Adrenal gland (tissue), 9 donors: ENCODE measurements at regions not wholly inside any gene's neighbourhood (a gene's known extent, or its start where the extent isn't known, plus 50 kb on each side); places are given as distances from the start of the nearest gene placed in this dataset.

ENCODE experiments used
- DNase-seq, 7 donors: peaks; one replicate each; pipeline ENCODE4 v3.0.0-alpha.2; 2019 to 2020
- H3K27ac ChIP-seq, 5 donors: fragments of 200-600 bp; sonication (generic) in 4 of 5; 1 replicate in 3 of 5; 2 replicates in 2 of 5; pipeline versions ENCODE4 v1.5.1 to v1.8.0; 2016 to 2020; ENCODE audit warnings: mild to moderate bottlenecking in 1 of 5
- H3K27me3 ChIP-seq: fragments of 200-600 bp; 2 replicates; pipeline ENCODE4 v1.8.0; 2021
- H3K36me3 ChIP-seq, 2 donors: fragments of 200-600 bp; replicated peaks in 1 of 2; 1 replicate in 1 of 2; 2 replicates in 1 of 2; pipeline versions ENCODE4 v1.5.1 to v1.8.0; 2018 to 2022
- H3K4me1 ChIP-seq, 2 donors: fragments of 200-600 bp; replicated peaks in 1 of 2; 1 replicate in 1 of 2; 2 replicates in 1 of 2; pipeline versions ENCODE4 v1.5.1 to v1.8.0; 2018 to 2021
- H3K4me3 ChIP-seq, 4 donors: fragments of 200-600 bp; sonication (generic) in 3 of 4; one replicate each; pipeline ENCODE4 v1.5.1; 2016 to 2018
- H3K9me3 ChIP-seq, 3 donors: fragments of 200-600 bp; sonication (generic) in 1 of 3; replicated peaks in 1 of 3; 1 replicate in 2 of 3; 2 replicates in 1 of 3; pipeline versions ENCODE4 v1.5.1 to v1.8.0; 2016 to 2021
- CTCF ChIP-seq, 6 experiments: fragments of 450-650 bp in 4 of 6; fragments of 200-600 bp in 2 of 6; sonication (generic) in 1 of 6; IDR thresholded peaks; 1 replicate in 5 of 6; 2 replicates in 1 of 6; pipeline versions ENCODE4 v1.5.1 to v1.8.0; 2016 to 2021; ENCODE audit warnings: antibody characterized with exemption in 6 of 6, mild to moderate bottlenecking in 2 of 6, moderate library complexity in 1 of 6
- POLR2A ChIP-seq, 2 donors: fragments of 450-650 bp; IDR thresholded peaks; one replicate each; pipeline ENCODE4 v1.6.1; 2017; ENCODE audit warnings: antibody characterized with exemption in 2 of 2, mild to moderate bottlenecking in 2 of 2, moderate library complexity in 1 of 2
- WGBS, 4 donors: extraction: QIAGEN DNeasy Blood & Tissue Kit in 2 of 4; methylation state at CpG; one replicate each; pipeline versions ENCODE4 v1.1.5 to v1.1.7; 2013 to 2017; 5-methylcytosine and 5-hydroxymethylcytosine counted together
- intact Hi-C, 2 donors: fragments of 100-400 bp; cut with DNase I; formaldehyde crosslinking; loops; one replicate each; pipeline versions ENCODE4 v1.14.1 to v1.15.0; 2022 to 2023
- donor health status: healthy with polysubstance abuse.
- donor health status: Bipolar disorder and iron deficiency.
- donor health status: DM: yes; HTN: yes; CAD: no.
- donor health status: DM: no; HTN: no; CAD: no.
- donor health status: DM: no; HTN: no; CAD: no.

GRCh38 chr18:10202845-10203321 is 251.6 kb upstream of the APCDD1 start:
- 65 to 72% (median 69%) methylated on average over 5 to 7 of the region's 7 CpGs for whole genome bisulfite sequencing, 4 donors
- Histone ChIP-seq H3K27ac (no peak overlapping the region), H3K9me3 (no peaks in the 10 kb centered on the region), H3K36me3 (no peaks in the 10 kb centered on the region), H3K4me3 (no peak overlapping the region), H3K4me1 (no peaks in the 10 kb centered on the region), H3K27me3 (no peaks in the 10 kb centered on the region)
- TF ChIP-seq POLR2A (IDR thresholded peaks at IDR 0.05) (no peak), CTCF (IDR thresholded peaks at IDR 0.05) (no peak)
- intact Hi-C loops, result no loop called here
- no peak for DNase-seq

GRCh38 chr18:10205151-10205550 is 249.3 kb upstream of the APCDD1 start:
- H3K27me3 ChIP-seq, result no peaks in the 10 kb centered on the region
- intact Hi-C loops, result no loop called here
- no peaks in the 10 kb centered on the region for H3K4me1 ChIP-seq
- 42 to 75% (median 51%) methylated on average over 5 to 9 of the region's 9 CpGs for WGBS, 4 donors
- H3K9me3 ChIP-seq, result no peaks in the 10 kb centered on the region
- DNase-seq, result no peak
- no peak overlapping the region for H3K27ac ChIP-seq
- no peak overlapping the region for H3K4me3 ChIP-seq
- no peaks in the 10 kb centered on the region for H3K36me3 ChIP-seq
- no peak for TF ChIP-seq POLR2A (IDR thresholded peaks at IDR 0.05)
- TF ChIP-seq CTCF (IDR thresholded peaks at IDR 0.05), result no peak

GRCh38 chr18:10207682-10208345 is 246.6 kb upstream of the APCDD1 start:
- Histone ChIP-seq H3K4me1 (no peaks in the 10 kb centered on the region), H3K4me3 (no peak overlapping the region), H3K27ac (no peak overlapping the region), H3K27me3 (no peaks in the 10 kb centered on the region), H3K9me3 (no peaks in the 10 kb centered on the region), H3K36me3 (no peaks in the 10 kb centered on the region)
- intact Hi-C loops, result no loop called here
- no peak for TF ChIP-seq CTCF (IDR thresholded peaks at IDR 0.05)
- DNase-seq, result no peak
- WGBS, 4 donors, result 41 to 57% (median 52%) methylated on average over 3 of the region's 3 CpGs

- no peak for DNase-seq
- no peak overlapping the region for H3K27ac ChIP-seq
- H3K27me3 ChIP-seq, result no peaks in the 10 kb centered on the region
- WGBS, 4 donors, result 90 to 93% (median 91%) methylated on average over 8 of the region's 8 CpGs
- intact Hi-C loops, result no loop called here
- H3K4me1 ChIP-seq, result no peaks in the 10 kb centered on the region
- TF ChIP-seq CTCF (IDR thresholded peaks at IDR 0.05) (no peak), POLR2A (IDR thresholded peaks at IDR 0.05) (no peak)
- H3K4me3 ChIP-seq, result no peak overlapping the region
- H3K9me3 ChIP-seq, result no peaks in the 10 kb centered on the region
- no peaks in the 10 kb centered on the region for H3K36me3 ChIP-seq
Measured at GRCh38 chr18:10209302-10209701, 245.1 kb upstream of the APCDD1 start.
